Pancreas (tissue), 10 donors: ENCODE measurements at regions not wholly inside any gene's neighbourhood (a gene's known extent, or its start where the extent isn't known, plus 50 kb on each side); places are given as distances from the start of the nearest gene placed in this dataset.

Experiments
- ATAC-seq, 4 donors: fragments of 200-7000 bp; cut with Tn5 transposase; one replicate each; pipeline versions ENCODE4 v1.8.0 to v1.9.1; 2020; ENCODE audit warnings: mild to moderate bottlenecking in 4 of 4, moderate library complexity in 4 of 4
- DNase-seq, 6 donors: peaks; one replicate each; pipeline ENCODE4 v3.0.0-alpha.2; 2020
- FAIRE-seq: peaks from 2 replicates; lab custom pipeline; 2012; peaks lifted over from hg19 to GRCh38; lab: Jason Lieb, UNC
- H3K27ac ChIP-seq, 4 donors: fragments of 200-600 bp; sonication (generic); 1 replicate in 3 of 4; 2 replicates in 1 of 4; pipeline versions ENCODE4 v1.5.0 to v1.8.0; 2020
- H3K27me3 ChIP-seq, 4 donors: fragments of 200-600 bp; one replicate each; pipeline ENCODE4 v1.8.0; 2021
- H3K36me3 ChIP-seq, 3 donors: fragments of 200-600 bp; sonication (generic) in 1 of 3; one replicate each; pipeline versions ENCODE4 v1.5.0 to v1.8.0; 2020 to 2021
- H3K4me1 ChIP-seq, 3 donors: fragments of 200-600 bp; one replicate each; pipeline ENCODE4 v1.8.0; 2021
- H3K4me3 ChIP-seq, 4 donors: fragments of 200-600 bp; sonication (generic) in 2 of 4; one replicate each; pipeline versions ENCODE4 v1.5.0 to v1.8.0; 2020 to 2021
- H3K9me3 ChIP-seq, 4 donors: fragments of 200-600 bp; one replicate each; pipeline ENCODE4 v1.8.0; 2021
- WGBS, 2 donors: extraction: QIAGEN DNeasy Blood & Tissue Kit; methylation state at CpG; one replicate each; pipeline ENCODE4 v1.1.7; 2013; 5-methylcytosine and 5-hydroxymethylcytosine counted together
- intact Hi-C, 3 donors: fragments of 100-400 bp; cut with DNase I; formaldehyde crosslinking; loops; one replicate each; pipeline versions ENCODE4 v1.11.1 to v1.14.2; 2022
- TF ChIP-seq, protein P1 (sequence below), 4 donors: fragments of 200-600 bp; sonication (generic) in 3 of 4; IDR thresholded peaks; one replicate each; pipeline versions ENCODE4 v1.5.0 to v1.8.0; 2021; ENCODE audit warnings: antibody characterized with exemption in 4 of 4
- donor health status: healthy with polysubstance abuse.
- donor health status: DM: no; HTN: no; CAD: no; lungs with moderate emphysema.
- donor health status: DM: no; HTN: no; CAD: no.
- donor health status: control.
- donor health status: control.
- donor health status: Bipolar disorder and iron deficiency.
- donor health status: DM: yes; HTN: yes; CAD: no.
- donor health status: DM: no; HTN: no; CAD: no.
- donor health status: DM: no; HTN: no; CAD: no.
- donor health status: DM: yes; HTN: yes; CAD: no.

DNA sequence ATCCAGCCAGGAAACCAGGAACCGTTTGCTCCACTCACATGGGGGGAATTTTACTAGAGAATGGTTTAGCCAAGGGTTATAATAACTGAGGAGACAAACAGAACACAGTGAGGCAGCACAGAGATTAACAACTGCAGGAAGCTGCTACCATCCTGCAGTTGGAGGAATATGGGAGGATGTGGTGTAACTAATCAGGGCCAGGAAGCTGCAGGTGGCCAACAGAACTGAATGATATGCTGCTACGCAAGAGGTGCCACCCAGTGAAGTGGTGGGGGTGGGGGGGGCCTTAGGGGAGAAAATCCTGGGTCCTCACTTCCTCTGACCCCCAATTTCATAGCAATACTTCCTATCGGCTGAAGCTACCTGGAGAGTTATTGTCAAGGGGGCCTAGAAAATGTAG lies 306.4 kb upstream of the STT3B start:
- Histone ChIP-seq H3K9me3 (no peaks in the 10 kb centered on the region), H3K27ac (no peak overlapping the region), H3K36me3 (no peaks in the 10 kb centered on the region), H3K4me1 (no peaks in the 10 kb centered on the region), H3K27me3 (no peaks in the 10 kb centered on the region), H3K4me3 (no peak overlapping the region)
- no peak for DNase-seq
- FAIRE-seq = no peak
- no peak for ATAC-seq
- 84 to 92% methylated on average over 3 of the region's 3 CpGs for WGBS, 2 donors
- TF ChIP-seq, protein P1, sequence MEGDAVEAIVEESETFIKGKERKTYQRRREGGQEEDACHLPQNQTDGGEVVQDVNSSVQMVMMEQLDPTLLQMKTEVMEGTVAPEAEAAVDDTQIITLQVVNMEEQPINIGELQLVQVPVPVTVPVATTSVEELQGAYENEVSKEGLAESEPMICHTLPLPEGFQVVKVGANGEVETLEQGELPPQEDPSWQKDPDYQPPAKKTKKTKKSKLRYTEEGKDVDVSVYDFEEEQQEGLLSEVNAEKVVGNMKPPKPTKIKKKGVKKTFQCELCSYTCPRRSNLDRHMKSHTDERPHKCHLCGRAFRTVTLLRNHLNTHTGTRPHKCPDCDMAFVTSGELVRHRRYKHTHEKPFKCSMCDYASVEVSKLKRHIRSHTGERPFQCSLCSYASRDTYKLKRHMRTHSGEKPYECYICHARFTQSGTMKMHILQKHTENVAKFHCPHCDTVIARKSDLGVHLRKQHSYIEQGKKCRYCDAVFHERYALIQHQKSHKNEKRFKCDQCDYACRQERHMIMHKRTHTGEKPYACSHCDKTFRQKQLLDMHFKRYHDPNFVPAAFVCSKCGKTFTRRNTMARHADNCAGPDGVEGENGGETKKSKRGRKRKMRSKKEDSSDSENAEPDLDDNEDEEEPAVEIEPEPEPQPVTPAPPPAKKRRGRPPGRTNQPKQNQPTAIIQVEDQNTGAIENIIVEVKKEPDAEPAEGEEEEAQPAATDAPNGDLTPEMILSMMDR (IDR thresholded peaks at IDR 0.05) = no peak
- intact Hi-C loops = no loop called here

DNA sequence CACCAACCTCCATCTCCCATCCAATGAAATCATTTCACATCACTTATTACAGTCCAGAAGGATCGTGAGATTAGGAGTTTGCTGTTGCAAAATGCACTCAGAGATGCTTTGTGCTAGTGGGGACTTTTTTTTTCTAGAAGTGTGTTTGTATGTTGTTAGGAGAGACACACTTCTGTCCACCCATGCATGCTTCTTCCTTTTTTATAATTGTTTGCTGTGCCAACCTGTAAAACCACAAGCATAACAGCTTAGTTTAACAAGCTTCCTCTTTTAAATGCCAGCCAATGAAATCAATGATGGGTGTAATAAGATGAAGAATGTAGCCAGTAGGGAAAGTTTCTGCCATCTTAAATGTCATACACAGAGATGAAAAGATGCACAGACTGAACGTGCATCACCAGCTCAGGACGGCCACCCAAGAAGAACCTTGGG lies 305.6 kb upstream of the STT3B start:
- Histone ChIP-seq H3K4me1 (no peaks in the 10 kb centered on the region), H3K9me3 (no peaks in the 10 kb centered on the region), H3K36me3 (no peaks in the 10 kb centered on the region), H3K27me3 (no peaks in the 10 kb centered on the region), H3K27ac (no peak overlapping the region), H3K4me3 (no peak overlapping the region)
- FAIRE-seq = no peak
- 76 to 81% methylated on average over 3 of the region's 3 CpGs for WGBS, 2 donors
- DNase-seq = no peak
- intact Hi-C loops = no loop called here
- TF ChIP-seq, protein P1 (IDR thresholded peaks at IDR 0.05) = no peak
- peak in 1 of 4 donors; percentile 50 for ATAC-seq

DNA sequence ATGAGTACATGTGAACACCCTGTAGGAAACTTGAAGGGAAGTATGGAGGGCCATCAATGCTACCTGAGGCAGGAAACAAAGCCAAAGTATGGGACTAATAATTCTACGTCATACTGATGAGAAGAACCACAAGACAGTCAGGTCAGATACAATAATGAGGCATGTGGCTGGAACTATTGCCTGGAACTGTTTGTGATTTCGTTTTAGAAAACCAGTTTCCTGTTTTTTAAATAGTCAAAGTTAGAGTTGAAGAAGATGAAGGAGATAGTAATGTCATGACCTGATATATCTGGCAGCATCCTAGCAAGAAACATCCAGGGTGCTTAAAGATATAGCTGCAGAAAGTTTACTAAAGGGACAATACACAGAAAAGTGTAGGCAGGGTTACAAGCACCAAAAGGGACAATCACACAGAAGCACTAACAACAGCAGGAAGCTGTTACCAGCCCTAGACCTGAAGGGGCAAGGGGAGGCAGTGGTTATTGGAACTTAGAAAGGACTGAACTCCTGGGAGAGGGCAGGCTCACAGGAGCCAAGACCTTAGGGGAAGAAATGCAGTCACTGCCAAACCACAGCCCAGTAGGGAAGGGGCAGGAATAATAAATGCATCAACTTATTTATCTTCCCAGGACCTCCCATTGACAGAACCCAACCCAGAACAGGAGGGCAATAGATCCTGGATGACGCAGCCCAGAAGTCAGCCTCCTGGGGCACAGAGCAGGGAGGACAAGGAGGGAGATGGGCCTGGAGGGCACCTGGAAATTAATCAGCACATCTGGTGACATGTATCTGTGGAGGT lies 302.1 kb upstream of the STT3B start:
- Histone ChIP-seq H3K27ac (no peak overlapping the region), H3K4me1 (no peaks in the 10 kb centered on the region), H3K27me3 (no peaks in the 10 kb centered on the region), H3K36me3 (no peaks in the 10 kb centered on the region), H3K4me3 (no peak overlapping the region), H3K9me3 (no peaks in the 10 kb centered on the region)
- ATAC-seq (no peak), DNase-seq (no peak), FAIRE-seq (no peak)
- TF ChIP-seq, protein P1 (IDR thresholded peaks at IDR 0.05) = no peak
- intact Hi-C loops = no loop called here
- 82 to 84% methylated on average over 3 of the region's 3 CpGs for WGBS, 2 donors

DNA sequence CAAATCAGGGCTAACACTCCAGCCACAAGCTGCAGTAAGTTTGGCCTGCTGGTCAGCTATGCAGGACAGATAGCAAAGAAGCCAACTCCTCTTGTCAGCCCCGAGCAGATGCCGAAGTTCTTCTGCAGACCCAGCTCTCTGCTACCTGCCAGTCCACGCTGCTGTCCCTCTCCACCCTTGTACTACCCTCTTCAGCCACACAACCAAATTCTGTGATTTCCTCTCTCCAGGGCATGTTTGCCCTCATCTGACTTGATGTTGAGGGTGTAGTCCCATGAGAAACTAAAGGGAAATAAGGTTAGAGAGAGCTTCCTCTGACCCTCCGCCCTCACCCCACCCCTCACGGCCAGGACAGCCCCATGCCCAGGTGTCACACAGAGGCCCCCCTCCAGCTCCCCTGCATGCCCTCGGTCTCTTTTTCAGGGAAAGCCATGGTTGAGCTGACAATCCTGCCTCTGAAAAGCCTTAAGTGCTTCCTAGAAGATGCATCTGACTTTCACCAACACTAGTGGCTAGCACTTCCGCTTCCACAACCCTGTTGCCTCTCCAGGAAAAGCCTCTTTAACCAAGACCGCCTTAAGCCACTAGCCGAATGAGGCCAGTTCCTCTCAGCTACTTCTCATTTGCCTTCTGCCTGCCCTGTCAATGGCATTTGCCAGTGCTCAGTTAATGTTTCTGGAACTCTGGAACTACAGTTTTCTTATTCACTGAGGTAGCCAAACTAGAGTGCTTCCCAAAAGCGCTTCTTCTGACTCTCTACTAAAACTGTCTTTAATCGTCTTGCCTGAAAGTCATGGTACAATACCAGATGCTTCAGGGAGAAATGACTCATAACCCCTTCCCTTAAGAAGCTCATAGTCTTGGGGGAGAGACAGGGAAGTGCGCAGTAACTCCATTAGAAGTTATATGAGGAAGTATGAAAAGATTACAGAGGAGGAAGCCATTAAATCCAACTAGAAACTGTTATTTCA lies 300.4 kb upstream of the STT3B start:
- DNase-seq = peak in 1 of 6 donors; percentile 33
- Histone ChIP-seq H3K9me3 (no peaks in the 10 kb centered on the region), H3K4me3 (no peak overlapping the region), H3K27me3 (no peaks in the 10 kb centered on the region), H3K27ac (peak overlapping the region in 1 of 4 donors; percentile 27), H3K4me1 (no peaks in the 10 kb centered on the region), H3K36me3 (no peaks in the 10 kb centered on the region)
- TF ChIP-seq, protein P1 (IDR thresholded peaks at IDR 0.05) = no peak
- peak in 2 of 4 donors; percentile 44 to 75 for ATAC-seq
- FAIRE-seq = no peak
- WGBS, 2 donors = 86 to 91% methylated on average over 12 of the region's 12 CpGs
- intact Hi-C loops = no loop called here
